DMS53 treated with DMSO at 0.1 percent for 48 hours (cell line): ENCODE measurements at regions not wholly inside any gene's neighbourhood (a gene's known extent, or its start where the extent isn't known, plus 50 kb on each side); places are given as distances from the start of the nearest gene placed in this dataset.

ENCODE experiments used
- DNase-seq: peaks from one replicate; lab custom pipeline; 2025; ENCODE audit not compliant: unreplicated experiment; lab: John Stamatoyannopoulos, UW

- no peak for DNase-seq
These were observed 640.2 kb downstream of the CCDC171 start for GRCh38 chr9:16193066-16193465.

GRCh38 chr9:16196206-16196605, 643.4 kb downstream of the CCDC171 start:
- no peak for DNase-seq

- no peak for DNase-seq
These were observed 644.9 kb downstream of the CCDC171 start for GRCh38 chr9:16197578-16198370.

- no peak for DNase-seq
These were observed 646.2 kb downstream of the CCDC171 start for GRCh38 chr9:16198996-16199395.

GRCh38 chr9:16202221-16202620, 649.4 kb downstream of the CCDC171 start:
- no peak for DNase-seq

- no peak for DNase-seq
These were observed 650.3 kb downstream of the CCDC171 start for GRCh38 chr9:16202914-16203728.

- DNase-seq = no peak
These were observed 651.1 kb downstream of the CCDC171 start for GRCh38 chr9:16203729-16204573.

- DNase-seq = no peak
These were observed 652.6 kb downstream of the CCDC171 start for GRCh38 chr9:16205455-16205854.

- DNase-seq = no peak
These were observed 653.7 kb downstream of the CCDC171 start for GRCh38 chr9:16206518-16206917.

GRCh38 chr9:16207161-16207560, 654.3 kb downstream of the CCDC171 start:
- DNase-seq = no peak

GRCh38 chr9:16210440-16210839, 657.6 kb downstream of the CCDC171 start:
- no peak for DNase-seq

- no peak for DNase-seq
These were observed 658.5 kb downstream of the BNC2 start for GRCh38 chr9:16211946-16212345.

- DNase-seq = no peak
These were observed 656.5 kb downstream of the BNC2 start for GRCh38 chr9:16213781-16214515.

- no peak for DNase-seq
These were observed 655.7 kb downstream of the BNC2 start for GRCh38 chr9:16214677-16215352.

- DNase-seq = no peak
These were observed 655.2 kb downstream of the BNC2 start for GRCh38 chr9:16215353-16215680.

- no peak for DNase-seq
These were observed 652.3 kb downstream of the BNC2 start for GRCh38 chr9:16217943-16218701.

- no peak for DNase-seq
These were observed 649.1 kb downstream of the BNC2 start for GRCh38 chr9:16221366-16221765.

- DNase-seq = no peak
These were observed 648.5 kb downstream of the BNC2 start for GRCh38 chr9:16221822-16222547.
